K562 (cell line): ENCODE measurements at regions not wholly inside any gene's neighbourhood (a gene's known extent, or its start where the extent isn't known, plus 50 kb on each side); places are given as distances from the start of the nearest gene placed in this dataset.

ENCODE experiments used
- BMI1 ChIP-seq: fragments of 150-350 bp; IDR thresholded peaks from 2 replicates; pipeline ENCODE4 v1.6.1; 2014; ENCODE audit warnings: low read length
- CBX2 ChIP-seq: fragments of 200-600 bp; sonication (generic); IDR thresholded peaks from one replicate; pipeline ENCODE4 v1.6.1; 2012; ENCODE audit warnings: mild to moderate bottlenecking, low read length, inconsistent platforms; ENCODE audit not compliant: insufficient read depth, poor library complexity, severe bottlenecking
- EWSR1 ChIP-seq: fragments of 450-650 bp; IDR thresholded peaks from 2 replicates; pipeline ENCODE4 v1.6.1; 2018; ENCODE audit warnings: borderline replicate concordance, mild to moderate bottlenecking, low read depth, moderate library complexity; ENCODE audit not compliant: partially characterized antibody
- MGA ChIP-seq: fragments of 450-650 bp; IDR thresholded peaks from 2 replicates; pipeline ENCODE4 v1.6.1; 2016; ENCODE audit warnings: mild to moderate bottlenecking, moderate library complexity
- NR2F6 ChIP-seq: fragments of 450-650 bp; formaldehyde crosslinking; IDR thresholded peaks from 2 replicates; pipeline ENCODE4 v1.4.0; 2020; ENCODE audit warnings: mild to moderate bottlenecking
- SIX5 ChIP-seq, 2 experiments: IDR thresholded peaks; 2 replicates each; pipeline ENCODE4 v1.6.1; 2011; ENCODE audit warnings: low read length in 2 of 2, borderline replicate concordance in 1 of 2, low read depth in 1 of 2, mild to moderate bottlenecking in 1 of 2, moderate library complexity in 1 of 2; ENCODE audit not compliant: insufficient read depth in 1 of 2
- XRCC5 ChIP-seq: fragments of 200-400 bp; formaldehyde crosslinking; IDR thresholded peaks from 2 replicates; pipeline ENCODE4 v1.6.1; 2017; ENCODE audit warnings: low read depth, mild to moderate bottlenecking, low read length

- TF ChIP-seq EWSR1 (no peak), CBX2 (no peak), XRCC5 (no peak), SIX5 (IDR thresholded peaks at IDR 0.05; ENCODE audit: borderline replicate concordance in 1 of 2, insufficient read depth in 1 of 2, low read depth in 1 of 2, low read length in 2 of 2) (no peak), MGA (no peak), BMI1 (no peak), NR2F6 (CRISPR knock-in tag) (no peak)
- TF ChIP-seq, all 486 proteins: peak for 0
Observed at GRCh38 chr4:19486400-19486799, 765.3 kb upstream of the SLIT2 start (continued).
